ENCODE measurements at regions not wholly inside any gene's neighbourhood (a gene's known extent, or its start where the extent isn't known, plus 50 kb on each side); places are given as distances from the start of the nearest gene placed in this dataset.
"Not testable (repeated sequence)": the region's sequence is repeated elsewhere in the genome, so short reads cannot be mapped to it uniquely, and the experiment has no call there.

GRCh38 chr6:80872199-80872950 lies 765.9 kb downstream of the BCKDHB start:
- Histone ChIP-seq H3K4me3 (ENCODE audit: low read length) (no peak overlapping the region), H3K36me3 (ENCODE audit: control insufficient read depth, low read length) (no peaks in the 10 kb centered on the region), H4K20me1 (ENCODE audit: control insufficient read depth, insufficient read depth, low read depth, low read length) (no peaks in the 10 kb centered on the region), H3K4me2 (ENCODE audit: low read length) (no peak overlapping the region), H3F3A (ENCODE audit: control insufficient read depth, insufficient read depth) (no peaks in the 10 kb centered on the region), H3K9me2 (replicated peaks; ENCODE audit: control insufficient read depth, low read length) (no peaks in the 10 kb centered on the region), H3K27ac (ENCODE audit: low read depth, low read length) (no peak overlapping the region), H3K27me3 (ENCODE audit: control insufficient read depth, low read length) (no peaks in the 10 kb centered on the region), H3K9me3 (ENCODE audit: control insufficient read depth, insufficient read depth, low read length) (no peaks in the 10 kb centered on the region), H3K4me1 (ENCODE audit: control insufficient read depth, low read length) (no peaks in the 10 kb centered on the region), H3K79me2 (ENCODE audit: control insufficient read depth, low read length) (no peaks in the 10 kb centered on the region)
- TF ChIP-seq EZH2phosphoT487 (IDR thresholded peaks at IDR 0.05; ENCODE audit: borderline replicate concordance, low read length): no peak

GRCh38 chr6:80862756-80863155 lies 756.3 kb downstream of the BCKDHB start:
- H4K20me1 ChIP-seq (ENCODE audit: control insufficient read depth, insufficient read depth, low read depth, low read length): no peaks in the 10 kb centered on the region
- H3F3A ChIP-seq (ENCODE audit: control insufficient read depth, insufficient read depth): no peaks in the 10 kb centered on the region
- H3K4me3 ChIP-seq (ENCODE audit: low read length): no peak overlapping the region
- no peaks in the 10 kb centered on the region for H3K9me3 ChIP-seq (ENCODE audit: control insufficient read depth, insufficient read depth, low read length)
- no peak overlapping the region for H3K4me2 ChIP-seq (ENCODE audit: low read length)
- H3K9me2 ChIP-seq (replicated peaks; ENCODE audit: control insufficient read depth, low read length): no peaks in the 10 kb centered on the region
- no peaks in the 10 kb centered on the region for H3K4me1 ChIP-seq (ENCODE audit: control insufficient read depth, low read length)
- H3K27ac ChIP-seq (ENCODE audit: low read depth, low read length): no peak overlapping the region
- no peaks in the 10 kb centered on the region for H3K79me2 ChIP-seq (ENCODE audit: control insufficient read depth, low read length)
- no peak for TF ChIP-seq EZH2phosphoT487 (IDR thresholded peaks at IDR 0.05; ENCODE audit: borderline replicate concordance, low read length)
- TF ChIP-seq CTCF (IDR thresholded peaks at IDR 0.05; ENCODE audit: low read depth, low read length, poor library complexity, severe bottlenecking): no peak
- H3K27me3 ChIP-seq (ENCODE audit: control insufficient read depth, low read length): no peaks in the 10 kb centered on the region
- no peaks in the 10 kb centered on the region for H3K36me3 ChIP-seq (ENCODE audit: control insufficient read depth, low read length)

- H3K4me2 ChIP-seq (ENCODE audit: low read length): no peak overlapping the region
- H3K9me3 ChIP-seq (ENCODE audit: control insufficient read depth, insufficient read depth, low read length): no peaks in the 10 kb centered on the region
- H3K36me3 ChIP-seq (ENCODE audit: control insufficient read depth, low read length): no peaks in the 10 kb centered on the region
- no peak overlapping the region for H3K27ac ChIP-seq (ENCODE audit: low read depth, low read length)
- H3K4me1 ChIP-seq (ENCODE audit: control insufficient read depth, low read length): no peaks in the 10 kb centered on the region
- H3K79me2 ChIP-seq (ENCODE audit: control insufficient read depth, low read length): no peaks in the 10 kb centered on the region
- TF ChIP-seq EZH2phosphoT487 (IDR thresholded peaks at IDR 0.05; ENCODE audit: borderline replicate concordance, low read length): no peak
- no peak for TF ChIP-seq CTCF (IDR thresholded peaks at IDR 0.05; ENCODE audit: low read depth, low read length, poor library complexity, severe bottlenecking)
- no peaks in the 10 kb centered on the region for H3F3A ChIP-seq (ENCODE audit: control insufficient read depth, insufficient read depth)
- H3K4me3 ChIP-seq (ENCODE audit: low read length): no peak overlapping the region
- H3K27me3 ChIP-seq (ENCODE audit: control insufficient read depth, low read length): no peaks in the 10 kb centered on the region
- H4K20me1 ChIP-seq (ENCODE audit: control insufficient read depth, insufficient read depth, low read depth, low read length): no peaks in the 10 kb centered on the region
- H3K9me2 ChIP-seq (replicated peaks; ENCODE audit: control insufficient read depth, low read length): no peaks in the 10 kb centered on the region
Observed at GRCh38 chr6:80860107-80860506, 753.6 kb downstream of the BCKDHB start.

- H3K4me3 ChIP-seq (ENCODE audit: low read length); H3K79me2 ChIP-seq (ENCODE audit: control insufficient read depth, low read length); H3K9me3 ChIP-seq (ENCODE audit: control insufficient read depth, insufficient read depth, low read length); H3K27me3 ChIP-seq (ENCODE audit: control insufficient read depth, low read length); H3K27ac ChIP-seq (ENCODE audit: low read depth, low read length); H3K4me2 ChIP-seq (ENCODE audit: low read length); H3K4me1 ChIP-seq (ENCODE audit: control insufficient read depth, low read length); H4K20me1 ChIP-seq (ENCODE audit: control insufficient read depth, insufficient read depth, low read depth, low read length); H3K9me2 ChIP-seq (replicated peaks; ENCODE audit: control insufficient read depth, low read length); H3F3A ChIP-seq (ENCODE audit: control insufficient read depth, insufficient read depth); H3K36me3 ChIP-seq (ENCODE audit: control insufficient read depth, low read length): not testable (repeated sequence)
Observed at GRCh38 chr6:80847973-80848372, 741.5 kb downstream of the BCKDHB start.

Measured in DOHH2 (cell line).